ENCODE measurements at regions not wholly inside any gene's neighbourhood (a gene's known extent, or its start where the extent isn't known, plus 50 kb on each side); places are given as distances from the start of the nearest gene placed in this dataset.

- no peak for TF ChIP-seq ZFX (IDR thresholded peaks at IDR 0.05)
- no peak overlapping the region for H3K27ac ChIP-seq
Observed at GRCh38 chr1:9449110-9449627, 90.1 kb upstream of the SLC25A33 start.

GRCh38 chr1:9449976-9450696 is 89.1 kb upstream of the SLC25A33 start:
- H3K27ac ChIP-seq: no peak overlapping the region
- TF ChIP-seq ZFX (IDR thresholded peaks at IDR 0.05): no peak
- TF ChIP-seq CTCF (conservative IDR thresholded peaks at IDR 0.05): no peak

- no peak overlapping the region for H3K27ac ChIP-seq
- no peak for TF ChIP-seq CTCF (conservative IDR thresholded peaks at IDR 0.05)
- no peak for TF ChIP-seq ZFX (IDR thresholded peaks at IDR 0.05)
Observed at GRCh38 chr1:9451081-9451480, 88.2 kb upstream of the SLC25A33 start.

GRCh38 chr1:9452516-9453140 is 86.6 kb upstream of the SLC25A33 start:
- no peak for TF ChIP-seq ZFX (IDR thresholded peaks at IDR 0.05)
- no peak for TF ChIP-seq CTCF (conservative IDR thresholded peaks at IDR 0.05)
- H3K27ac ChIP-seq: no peak overlapping the region

- no peak for TF ChIP-seq ZFX (IDR thresholded peaks at IDR 0.05)
- TF ChIP-seq CTCF (conservative IDR thresholded peaks at IDR 0.05): no peak
- H3K27ac ChIP-seq: no peak overlapping the region
Observed at GRCh38 chr1:9453375-9453774, 85.9 kb upstream of the SLC25A33 start.

- TF ChIP-seq CTCF (conservative IDR thresholded peaks at IDR 0.05) (no peak), ZFX (IDR thresholded peaks at IDR 0.05) (no peak)
- H3K27ac ChIP-seq: no peak overlapping the region
Observed at GRCh38 chr1:9453779-9454418, 85.4 kb upstream of the SLC25A33 start.

GRCh38 chr1:9454494-9455066 is 84.7 kb upstream of the SLC25A33 start:
- no peak for TF ChIP-seq ZFX (IDR thresholded peaks at IDR 0.05)
- TF ChIP-seq CTCF (conservative IDR thresholded peaks at IDR 0.05): no peak

More at GRCh38 chr1:9454494-9455066, 84.7 kb upstream of the SLC25A33 start:
- no peak overlapping the region for H3K27ac ChIP-seq

All from C4-2B (cell line).